CD4-positive, alpha-beta T cell treated with Interleukin-10 for 1 hour (primary cell): ENCODE measurements at regions not wholly inside any gene's neighbourhood (a gene's known extent, or its start where the extent isn't known, plus 50 kb on each side); places are given as distances from the start of the nearest gene placed in this dataset.
"Not testable (repeated sequence)": the region's sequence is repeated elsewhere in the genome, so short reads cannot be mapped to it uniquely, and the experiment has no call there.

Source experiments
- DNase-seq: peaks from one replicate; pipeline ENCODE4 v3.0.0-alpha.2; 2020

DNA sequence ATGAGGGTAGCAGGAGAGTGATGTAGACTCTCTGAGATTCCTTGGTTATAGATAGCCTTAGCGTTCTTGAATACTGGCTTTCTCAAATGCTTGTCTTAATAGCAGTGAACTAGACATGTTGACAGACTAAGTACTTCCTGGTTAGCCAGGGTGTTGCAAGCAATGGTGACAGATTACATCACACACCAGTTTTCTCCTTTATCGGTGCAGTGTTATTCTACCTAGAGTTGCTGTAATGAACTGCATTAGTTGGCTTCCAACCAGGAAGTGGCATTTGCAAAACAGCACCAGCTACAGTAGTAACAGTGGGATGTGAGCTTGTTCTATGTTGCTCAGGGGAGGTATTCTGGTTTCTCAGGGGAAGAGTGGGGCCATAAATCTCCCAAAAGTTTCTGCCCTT lies 582.2 kb upstream of the DDX18 start:
- no peak for DNase-seq

- DNase-seq, result no peak
Measured at GRCh38 chr2:117257362-117257761, 557.1 kb upstream of the DDX18 start.

DNA sequence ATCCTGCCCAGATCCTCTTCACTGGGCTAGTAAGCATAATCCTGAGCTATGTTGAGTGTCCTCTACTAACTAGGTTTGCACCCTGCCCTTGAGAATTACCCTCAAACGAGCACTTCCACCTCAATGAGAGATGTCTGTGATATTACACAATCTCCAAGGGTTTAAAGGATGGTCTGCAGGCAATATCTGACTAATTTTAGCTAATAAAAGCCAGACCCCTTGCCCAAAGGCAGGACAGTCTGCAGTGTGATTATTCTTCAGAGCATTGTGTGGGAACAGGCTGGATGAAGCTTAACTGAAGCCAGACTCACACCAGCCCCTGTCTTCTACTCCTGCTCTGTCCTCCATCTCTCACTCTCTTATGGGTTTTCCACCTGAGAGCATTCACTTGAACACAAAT lies 544.9 kb upstream of the DDX18 start:
- no peak for DNase-seq

DNA sequence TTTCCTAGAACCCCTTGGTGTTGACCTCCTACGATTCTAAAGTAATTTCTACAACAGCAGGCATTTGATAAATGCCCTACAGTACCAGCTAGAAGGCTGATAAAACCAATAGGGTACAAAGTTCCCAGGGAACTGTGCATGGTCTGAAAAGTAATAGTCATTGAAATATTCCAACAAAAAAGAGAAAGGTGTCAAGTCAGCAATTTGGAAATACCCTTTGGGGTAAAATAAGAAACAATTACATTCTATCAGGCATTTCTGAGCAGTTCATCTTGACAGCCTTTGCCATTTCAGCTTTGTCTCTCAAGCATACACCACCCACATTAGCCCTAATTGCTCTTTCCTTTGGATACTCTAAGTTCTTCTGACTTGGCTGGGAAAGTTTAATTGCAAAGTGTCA lies 542.9 kb upstream of the DDX18 start:
- DNase-seq, result no peak

- no peak for DNase-seq
Measured at GRCh38 chr2:117273009-117273671, 541.4 kb upstream of the DDX18 start.

DNA sequence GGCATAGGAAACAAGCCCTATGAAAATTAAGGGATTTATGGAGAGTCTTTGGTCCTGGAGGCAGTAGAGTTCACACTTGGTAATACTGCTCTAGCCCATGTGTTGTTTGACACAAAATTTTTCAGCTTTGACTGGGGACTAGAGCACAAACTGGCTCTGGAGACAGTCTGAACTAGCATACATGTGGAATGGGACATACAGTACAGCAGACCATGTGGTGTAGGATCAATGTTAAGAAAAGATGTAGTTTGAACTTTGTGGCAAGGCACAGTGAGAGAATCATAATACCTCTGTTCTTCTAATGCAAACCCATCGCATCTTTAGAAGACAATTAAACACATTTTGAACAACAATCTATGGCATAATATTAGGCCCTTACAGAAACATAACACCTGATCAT lies 521.5 kb upstream of the DDX18 start:
- DNase-seq, result no peak

- DNase-seq, result no peak
Measured at GRCh38 chr2:117299451-117299850, 515.0 kb upstream of the DDX18 start.

DNA sequence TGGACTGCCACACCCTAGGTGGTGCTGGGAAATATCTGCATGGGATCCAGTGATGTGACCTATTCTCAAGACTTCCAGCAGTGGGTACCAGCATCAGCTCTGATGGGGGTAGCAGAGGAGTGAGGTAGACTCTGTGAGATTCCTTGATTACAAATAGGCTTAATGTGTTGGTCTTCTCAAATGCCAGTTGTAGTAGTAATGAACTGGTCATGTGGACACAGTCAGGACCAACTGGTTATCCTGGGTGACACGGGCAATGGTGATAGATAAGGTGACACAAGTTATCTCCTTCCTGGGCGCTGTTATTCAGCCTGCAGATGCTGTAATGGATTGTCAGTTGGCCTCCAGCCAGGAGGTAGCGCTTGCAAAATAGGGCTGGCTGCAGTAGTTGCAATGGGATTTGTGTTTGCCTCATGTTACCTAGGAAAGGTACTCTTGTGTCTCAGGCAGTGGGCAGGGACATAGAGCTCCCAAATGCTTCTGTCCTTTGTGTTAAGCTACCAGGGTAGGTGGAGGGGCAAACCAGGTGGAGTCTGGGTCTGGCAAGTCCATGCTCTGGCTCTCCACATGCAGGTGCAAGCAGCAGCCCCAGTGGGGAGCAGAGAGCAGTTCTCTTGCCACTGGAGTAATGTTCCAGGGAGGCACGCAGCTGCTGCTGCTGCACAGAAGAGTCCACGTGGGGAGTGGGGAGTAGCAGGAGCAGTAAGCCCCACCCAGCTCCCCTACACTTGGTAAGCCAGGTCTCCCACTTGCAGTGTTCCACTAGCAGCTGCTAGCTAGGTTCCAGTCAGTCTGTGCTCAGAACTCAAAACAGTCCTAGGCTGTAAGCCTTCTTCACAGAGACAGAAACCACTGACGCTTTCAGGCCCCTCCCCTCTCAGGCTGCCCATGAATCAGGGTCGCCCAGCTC lies 505.4 kb upstream of the DDX18 start:
- no peak for DNase-seq

GRCh38 chr2:117321816-117322215 lies 492.7 kb upstream of the DDX18 start:
- no peak for DNase-seq

GRCh38 chr2:117323331-117323730 lies 491.2 kb upstream of the DDX18 start:
- DNase-seq, result no peak

- DNase-seq, result no peak
Measured at GRCh38 chr2:117330641-117331040, 483.9 kb upstream of the DDX18 start.

DNA sequence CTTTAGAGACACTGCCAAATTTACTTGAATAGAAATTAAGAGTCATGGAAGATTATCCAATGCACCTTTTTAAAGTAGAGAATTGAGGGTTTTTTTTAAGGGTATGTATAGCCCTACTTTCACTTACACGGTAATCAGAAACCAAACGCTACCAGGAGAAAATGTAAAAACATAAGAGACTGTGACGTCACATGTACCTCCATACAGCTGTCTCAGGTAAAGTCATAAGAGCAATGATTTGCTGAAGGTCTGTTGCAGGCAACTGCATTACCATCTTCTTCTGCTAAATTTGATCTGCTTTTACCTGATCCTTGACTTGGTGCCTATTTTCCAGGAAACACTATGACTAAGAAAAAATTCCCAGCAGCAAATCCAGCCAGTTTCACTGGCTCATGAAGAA lies 478.5 kb upstream of the DDX18 start:
- no peak for DNase-seq

DNA sequence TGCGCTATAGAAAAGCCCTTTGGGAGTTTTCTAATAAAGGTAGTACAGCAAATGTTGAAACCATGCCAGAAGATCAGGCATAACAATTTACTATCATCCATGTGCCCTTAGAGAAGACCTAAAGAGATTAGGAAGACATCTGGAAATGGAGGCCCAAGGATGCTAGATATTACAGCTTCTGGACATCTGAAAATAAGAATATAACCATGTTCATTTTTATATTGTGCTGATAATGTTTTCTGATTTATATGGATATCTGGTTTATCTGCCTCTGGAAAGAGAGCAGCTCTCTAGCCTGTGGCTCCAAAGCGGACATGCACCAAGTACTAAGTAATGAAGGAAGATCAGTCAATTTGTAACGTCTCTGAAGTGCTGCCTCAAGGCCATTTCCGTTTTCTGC lies 478.0 kb upstream of the DDX18 start:
- no peak for DNase-seq

- DNase-seq, result not testable (repeated sequence)
Measured at GRCh38 chr2:117337981-117338380, 476.5 kb upstream of the DDX18 start.

DNA sequence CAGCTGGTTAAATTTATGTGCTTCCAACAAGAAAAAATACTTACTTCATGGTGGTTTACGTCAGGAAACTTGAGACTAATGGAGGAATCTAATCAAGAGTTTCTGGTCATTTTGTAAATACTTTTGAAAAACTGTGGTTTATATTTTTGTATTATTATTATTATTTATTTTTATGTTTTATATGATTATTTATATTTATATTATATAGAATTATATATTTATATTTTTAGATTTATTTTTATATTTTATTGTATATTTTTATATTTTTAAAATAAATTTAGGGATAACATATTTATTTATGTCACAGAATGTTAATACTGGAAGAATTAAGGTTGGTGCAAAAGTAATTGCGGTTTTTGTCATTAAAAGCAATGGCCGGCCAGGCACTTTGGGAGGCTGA lies 474.5 kb upstream of the DDX18 start:
- no peak for DNase-seq

DNA sequence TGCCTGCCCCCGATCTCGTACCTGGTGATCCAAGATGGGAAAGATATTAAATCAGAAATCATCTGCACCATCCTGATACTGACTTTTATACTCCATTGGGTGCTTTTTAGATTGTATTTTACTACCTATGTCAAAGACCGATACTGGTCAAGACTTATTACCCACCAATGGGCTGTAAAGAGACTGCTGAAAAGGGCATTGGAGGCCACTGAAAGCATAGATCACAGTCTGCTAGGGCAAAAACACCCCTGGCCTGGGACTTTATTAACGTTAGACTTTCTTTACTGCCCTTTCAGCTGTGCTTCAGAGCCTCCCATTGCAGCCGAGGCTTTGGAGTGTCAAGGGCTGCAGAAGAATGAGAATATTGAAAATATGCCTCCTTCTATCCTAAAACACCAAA lies 472.8 kb upstream of the DDX18 start:
- no peak for DNase-seq

GRCh38 chr2:117342415-117342814 lies 472.1 kb upstream of the DDX18 start:
- DNase-seq, result no peak

GRCh38 chr2:117349687-117350086 lies 464.8 kb upstream of the DDX18 start:
- DNase-seq, result no peak

DNA sequence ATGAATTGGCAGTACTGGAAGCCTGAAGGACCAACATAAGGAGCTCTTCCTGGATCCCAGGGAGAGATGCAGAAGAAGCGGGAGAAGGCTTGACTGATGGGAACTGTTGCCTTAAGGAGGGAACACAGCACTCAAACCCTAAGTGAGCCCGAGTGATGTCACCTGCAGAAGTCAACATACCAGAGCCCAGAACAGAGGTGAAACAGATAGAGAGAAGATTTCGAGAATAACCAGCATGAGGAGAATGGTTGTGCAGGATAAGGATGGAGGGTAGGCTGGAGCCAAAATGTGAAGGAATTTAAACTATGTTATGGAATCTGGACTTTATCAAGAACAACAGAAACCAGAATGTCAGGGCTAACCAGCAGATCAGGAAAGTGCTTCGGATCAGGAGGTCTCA lies 463.1 kb upstream of the DDX18 start:
- no peak for DNase-seq

GRCh38 chr2:117359266-117359914 lies 455.1 kb upstream of the DDX18 start:
- no peak for DNase-seq

DNA sequence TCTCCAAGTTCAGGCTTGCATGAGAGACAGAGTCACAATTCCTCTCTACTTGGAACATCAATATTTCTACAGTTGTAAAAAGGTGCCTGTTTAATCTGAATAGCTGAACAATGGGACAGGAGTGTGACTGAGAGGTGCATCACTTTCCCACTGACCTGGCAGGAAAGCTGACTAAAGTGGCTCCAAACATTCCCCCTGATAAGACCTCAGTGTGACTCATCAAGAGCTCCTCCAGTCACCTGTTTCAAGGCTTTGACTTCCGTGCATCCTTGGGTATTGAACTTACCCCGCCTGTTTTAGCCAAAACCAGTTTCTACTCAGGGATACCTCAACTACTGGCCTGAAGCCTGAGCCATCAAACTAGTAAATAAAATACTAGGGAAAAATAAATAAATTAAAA lies 453.9 kb upstream of the DDX18 start:
- no peak for DNase-seq

GRCh38 chr2:117378653-117379052 lies 435.8 kb upstream of the DDX18 start:
- no peak for DNase-seq

DNA sequence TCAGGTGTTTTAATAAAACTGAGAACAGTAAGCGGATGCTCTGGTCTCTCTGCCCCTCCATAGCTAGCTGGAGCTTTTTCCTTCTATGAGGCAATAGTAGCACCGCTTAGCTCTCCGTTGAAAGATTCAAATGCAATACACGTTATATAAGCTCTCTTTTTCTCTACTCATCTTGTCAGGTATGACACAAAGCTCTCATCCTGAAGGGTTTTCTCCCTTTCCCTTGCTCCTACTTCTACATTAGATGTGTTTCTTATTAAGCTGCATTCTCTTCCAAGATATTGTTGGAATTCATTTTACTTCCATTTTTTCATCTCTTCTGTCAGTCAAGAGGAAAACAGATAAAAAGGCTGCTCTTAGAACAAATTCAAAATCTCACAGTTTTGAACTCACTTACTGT lies 434.6 kb upstream of the DDX18 start:
- DNase-seq, result no peak

- not testable (repeated sequence) for DNase-seq
Measured at GRCh38 chr2:117383997-117384396, 430.5 kb upstream of the DDX18 start.
